Liver (tissue), 8 donors: ENCODE measurements at regions not wholly inside any gene's neighbourhood (a gene's known extent, or its start where the extent isn't known, plus 50 kb on each side); places are given as distances from the start of the nearest gene placed in this dataset.

Source experiments
- DNase-seq: peaks from one replicate; pipeline ENCODE4 v3.0.0-alpha.2; 2017; ENCODE audit warnings: low spot score
- H3K27ac ChIP-seq, 2 donors: one replicate each; pipeline ENCODE4 v1.7.0; 2013; ENCODE audit warnings: inconsistent platforms in 2 of 2, low read length in 2 of 2, control low read depth in 1 of 2, low read depth in 1 of 2, mild to moderate bottlenecking in 1 of 2
- H3K27me3 ChIP-seq, 4 donors: one replicate each; pipeline versions ENCODE4 v1.6.1 to v1.7.0; 2013; ENCODE audit warnings: low read length in 3 of 4, inconsistent platforms in 1 of 4, mild to moderate bottlenecking in 1 of 4, moderate library complexity in 1 of 4; ENCODE audit not compliant: control insufficient read depth in 4 of 4, insufficient read depth in 4 of 4
- H3K36me3 ChIP-seq, 4 donors: one replicate each; pipeline versions ENCODE4 v1.6.1 to v1.7.0; 2013; ENCODE audit warnings: low read length in 3 of 4, mild to moderate bottlenecking in 3 of 4, low read depth in 1 of 4, moderate library complexity in 1 of 4; ENCODE audit not compliant: control insufficient read depth in 4 of 4, insufficient read depth in 3 of 4
- H3K4me1 ChIP-seq, 4 donors: one replicate each; pipeline versions ENCODE4 v1.6.1 to v1.7.0; 2013; ENCODE audit warnings: low read length in 3 of 4, mild to moderate bottlenecking in 3 of 4, moderate library complexity in 1 of 4; ENCODE audit not compliant: control insufficient read depth in 4 of 4, insufficient read depth in 4 of 4
- H3K4me3 ChIP-seq, 3 donors: one replicate each; pipeline versions ENCODE4 v1.6.1 to v1.7.0; 2013; ENCODE audit warnings: low read length in 3 of 3, control low read depth in 1 of 3, low read depth in 1 of 3, mild to moderate bottlenecking in 1 of 3
- H3K9ac ChIP-seq, 2 donors: one replicate each; pipeline ENCODE4 v1.7.0; 2013; ENCODE audit warnings: low read length in 2 of 2, mild to moderate bottlenecking in 2 of 2, moderate library complexity in 2 of 2, control low read depth in 1 of 2, low read depth in 1 of 2
- H3K9me3 ChIP-seq, 4 donors: one replicate each; pipeline versions ENCODE4 v1.6.1 to v1.7.0; 2013; ENCODE audit warnings: low read length in 3 of 4; ENCODE audit not compliant: control insufficient read depth in 4 of 4
- CTCF ChIP-seq: fragments of 150-350 bp; IDR thresholded peaks from 2 replicates; pipeline ENCODE4 v1.5.1; 2017; ENCODE audit warnings: improper control_type of control experiment, low read depth, low read length; ENCODE audit not compliant: missing input control
- EGR1 ChIP-seq, 2 donors: IDR thresholded peaks; 2 replicates each; pipeline ENCODE4 v1.6.1; 2016 to 2018; ENCODE audit warnings: antibody characterized with exemption in 2 of 2, low read depth in 2 of 2
- FOXA2 ChIP-seq: IDR thresholded peaks from 2 replicates; pipeline ENCODE4 v1.6.1; 2016; ENCODE audit warnings: antibody characterized with exemption
- GABPA ChIP-seq, 2 donors: IDR thresholded peaks in 1 of 2; conservative IDR thresholded peaks in 1 of 2; 2 replicates each; pipeline ENCODE4 v1.6.1; 2016; ENCODE audit warnings: antibody characterized with exemption in 2 of 2, mild to moderate bottlenecking in 1 of 2, moderate library complexity in 1 of 2
- HNF4A ChIP-seq, 2 donors: conservative IDR thresholded peaks; 2 replicates each; pipeline ENCODE4 v1.6.1; 2016; ENCODE audit warnings: antibody characterized with exemption in 2 of 2, mild to moderate bottlenecking in 2 of 2
- HNF4G ChIP-seq: IDR thresholded peaks from 2 replicates; pipeline ENCODE4 v1.6.1; 2016; ENCODE audit warnings: antibody characterized with exemption
- JUND ChIP-seq, 2 donors: IDR thresholded peaks; 2 replicates each; pipeline ENCODE4 v1.6.1; 2016; ENCODE audit warnings: antibody characterized with exemption in 2 of 2
- NR2F2 ChIP-seq: IDR thresholded peaks from 2 replicates; pipeline ENCODE4 v1.6.1; 2016; ENCODE audit warnings: antibody characterized with exemption
- RAD21 ChIP-seq, 2 donors: IDR thresholded peaks; 2 replicates each; pipeline ENCODE4 v1.6.1; 2016; ENCODE audit warnings: antibody characterized with exemption in 2 of 2, mild to moderate bottlenecking in 2 of 2
- RXRA ChIP-seq, 2 donors: IDR thresholded peaks; 2 replicates each; pipeline ENCODE4 v1.6.1; 2017 to 2018; ENCODE audit warnings: antibody characterized with exemption in 2 of 2, mild to moderate bottlenecking in 1 of 2
- SP1 ChIP-seq: IDR thresholded peaks from 2 replicates; pipeline ENCODE4 v1.6.1; 2018; ENCODE audit warnings: antibody characterized with exemption, mild to moderate bottlenecking
- TAF1 ChIP-seq: conservative IDR thresholded peaks from 2 replicates; pipeline ENCODE4 v1.6.1; 2016; ENCODE audit warnings: antibody characterized with exemption, mild to moderate bottlenecking
- YY1 ChIP-seq: IDR thresholded peaks from 2 replicates; pipeline ENCODE4 v1.6.1; 2016; ENCODE audit warnings: antibody characterized with exemption, mild to moderate bottlenecking
- WGBS: extraction: QIAGEN DNeasy Blood & Tissue Kit; methylation state at CpG from one replicate; pipeline ENCODE4 v1.1.7; 2013; 5-methylcytosine and 5-hydroxymethylcytosine counted together
- TF ChIP-seq, protein P1 (sequence below): IDR thresholded peaks from 2 replicates; pipeline ENCODE4 v1.6.1; 2016; ENCODE audit warnings: antibody characterized with exemption
- TF ChIP-seq, protein P2 (sequence below): IDR thresholded peaks from 2 replicates; pipeline ENCODE4 v1.6.1; 2016; ENCODE audit warnings: antibody characterized with exemption
- TF ChIP-seq, protein P3 (sequence below): IDR thresholded peaks from 2 replicates; pipeline ENCODE4 v1.6.1; 2016; ENCODE audit warnings: antibody characterized with exemption
- donor health status: healthy.
- donor health status: healthy.
- donor health status: healthy.
- donor health status: healthy.
- donor health status: healthy.

- TF ChIP-seq, protein P1, sequence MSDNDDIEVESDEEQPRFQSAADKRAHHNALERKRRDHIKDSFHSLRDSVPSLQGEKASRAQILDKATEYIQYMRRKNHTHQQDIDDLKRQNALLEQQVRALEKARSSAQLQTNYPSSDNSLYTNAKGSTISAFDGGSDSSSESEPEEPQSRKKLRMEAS = no peak
- no peak overlapping the region for H3K27ac ChIP-seq
- H3K4me3 ChIP-seq = no peak overlapping the region
- H3K9me3 ChIP-seq = no peaks in the 10 kb centered on the region
- H3K27me3 ChIP-seq = peaks cover 0 to 5% (median 1%) of the 10 kb centered on the region in 4 donors
- no peak overlapping the region for H3K9ac ChIP-seq
- no peaks in the 10 kb centered on the region for H3K36me3 ChIP-seq
- 59% methylated on average over 16 of the region's 16 CpGs for WGBS
- H3K4me1 ChIP-seq = no peaks in the 10 kb centered on the region
- DNase-seq = no peak
Measured at GRCh38 chr13:31046711-31047279, 114.3 kb downstream of the TEX26 start.

- no peak for DNase-seq
- no peak overlapping the region for H3K9ac ChIP-seq
- H3K36me3 ChIP-seq = no peaks in the 10 kb centered on the region
- no peaks in the 10 kb centered on the region for H3K4me1 ChIP-seq
- 55% methylated on average over 11 of the region's 11 CpGs for WGBS
- H3K27ac ChIP-seq = peak overlapping the region in 1 of 2 donors; percentile 59
- peaks cover 0 to 4% (median 1%) of the 10 kb centered on the region in 4 donors for H3K27me3 ChIP-seq
- H3K9me3 ChIP-seq = no peaks in the 10 kb centered on the region
- TF ChIP-seq JUND (IDR thresholded peaks at IDR 0.05) = peak in 1 of 2 donors; percentile 64
- no peak for TF ChIP-seq HNF4A (conservative IDR thresholded peaks at IDR 0.05)
- TF ChIP-seq GABPA (IDR thresholded peaks at IDR 0.05 in 1 of 2, conservative IDR thresholded peaks at IDR 0.05 in 1 of 2) = no peak
- no peak for TF ChIP-seq SP1
- TF ChIP-seq FOXA2 = no peak
- no peak for TF ChIP-seq CTCF
- TF ChIP-seq, protein P2, sequence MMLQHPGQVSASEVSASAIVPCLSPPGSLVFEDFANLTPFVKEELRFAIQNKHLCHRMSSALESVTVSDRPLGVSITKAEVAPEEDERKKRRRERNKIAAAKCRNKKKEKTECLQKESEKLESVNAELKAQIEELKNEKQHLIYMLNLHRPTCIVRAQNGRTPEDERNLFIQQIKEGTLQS = no peak
- TF ChIP-seq TAF1 = no peak
- no peak overlapping the region for H3K4me3 ChIP-seq
Measured at GRCh38 chr13:31045286-31046081, 113.0 kb downstream of the TEX26 start.

GRCh38 chr13:31044364-31045285 is 112.2 kb downstream of the TEX26 start:
- Histone ChIP-seq H3K36me3 (no peaks in the 10 kb centered on the region), H3K4me3 (no peak overlapping the region), H3K27ac (no peak overlapping the region), H3K27me3 (peaks cover 0 to 2% (median 1%) of the 10 kb centered on the region in 4 donors), H3K9ac (no peak overlapping the region), H3K9me3 (no peaks in the 10 kb centered on the region), H3K4me1 (no peaks in the 10 kb centered on the region)
- WGBS = 22% methylated on average over 18 of the region's 18 CpGs
- TF ChIP-seq RAD21 (IDR thresholded peaks at IDR 0.05) (peak; percentile 91 to 93), GABPA (IDR thresholded peaks at IDR 0.05 in 1 of 2, conservative IDR thresholded peaks at IDR 0.05 in 1 of 2) (no peak), YY1 (no peak), TAF1 (no peak), NR2F2 (no peak), CTCF (peak; percentile 88), JUND (IDR thresholded peaks at IDR 0.05) (no peak), EGR1 (IDR thresholded peaks at IDR 0.05; ENCODE audit: low read depth in 2 of 2) (no peak), SP1 (no peak), HNF4G (no peak), RXRA (IDR thresholded peaks at IDR 0.05) (no peak)
- TF ChIP-seq, protein P1 = no peak
- TF ChIP-seq, protein P3, sequence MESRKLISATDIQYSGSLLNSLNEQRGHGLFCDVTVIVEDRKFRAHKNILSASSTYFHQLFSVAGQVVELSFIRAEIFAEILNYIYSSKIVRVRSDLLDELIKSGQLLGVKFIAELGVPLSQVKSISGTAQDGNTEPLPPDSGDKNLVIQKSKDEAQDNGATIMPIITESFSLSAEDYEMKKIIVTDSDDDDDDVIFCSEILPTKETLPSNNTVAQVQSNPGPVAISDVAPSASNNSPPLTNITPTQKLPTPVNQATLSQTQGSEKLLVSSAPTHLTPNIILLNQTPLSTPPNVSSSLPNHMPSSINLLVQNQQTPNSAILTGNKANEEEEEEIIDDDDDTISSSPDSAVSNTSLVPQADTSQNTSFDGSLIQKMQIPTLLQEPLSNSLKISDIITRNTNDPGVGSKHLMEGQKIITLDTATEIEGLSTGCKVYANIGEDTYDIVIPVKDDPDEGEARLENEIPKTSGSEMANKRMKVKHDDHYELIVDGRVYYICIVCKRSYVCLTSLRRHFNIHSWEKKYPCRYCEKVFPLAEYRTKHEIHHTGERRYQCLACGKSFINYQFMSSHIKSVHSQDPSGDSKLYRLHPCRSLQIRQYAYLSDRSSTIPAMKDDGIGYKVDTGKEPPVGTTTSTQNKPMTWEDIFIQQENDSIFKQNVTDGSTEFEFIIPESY = no peak
- peak; percentile 75 for DNase-seq
